OCI-LY3 (cell line): ENCODE measurements at regions not wholly inside any gene's neighbourhood (a gene's known extent, or its start where the extent isn't known, plus 50 kb on each side); places are given as distances from the start of the nearest gene placed in this dataset.

Source experiments
- H2AFZ ChIP-seq: fragments of 200-600, 300-600 bp; shearing (Covaris generic); 2 replicates; pipeline ENCODE4 v1.6.0; 2014; ENCODE audit warnings: antibody characterized with exemption, low read depth, low read length
- H3K27ac ChIP-seq: fragments of 200-600, 300-600 bp; sonication (generic); 2 replicates; pipeline ENCODE4 v1.5.1; 2014; ENCODE audit warnings: mild to moderate bottlenecking, low read length, moderate library complexity, mixed read lengths
- H3K27me3 ChIP-seq: fragments of 200-600, 300-600 bp; sonication (generic); 2 replicates; pipeline ENCODE4 v1.6.1; 2014; ENCODE audit warnings: low read depth, low read length, mixed read lengths
- H3K36me3 ChIP-seq: fragments of 200-600, 300-600 bp; sonication (generic); replicated peaks from 2 replicates; pipeline ENCODE3; 2014; ENCODE audit warnings: low read depth, low read length, mixed read lengths
- H3K4me1 ChIP-seq: fragments of 300-600, 200-600 bp; sonication (generic); 2 replicates; pipeline ENCODE4 v1.6.1; 2014; ENCODE audit warnings: low read length, mixed read lengths
- H3K4me2 ChIP-seq: fragments of 200-600, 300-600 bp; sonication (generic); 2 replicates; pipeline ENCODE4 v1.6.1; 2014; ENCODE audit warnings: low read length, mixed read lengths
- H3K4me3 ChIP-seq: fragments of 300-600, 200-600 bp; sonication (generic); 2 replicates; pipeline ENCODE4 v1.5.1; 2014; ENCODE audit warnings: antibody characterized with exemption, mild to moderate bottlenecking, low read length, moderate library complexity
- H3K79me2 ChIP-seq: fragments of 300-600, 200-600 bp; shearing (Covaris generic); 2 replicates; pipeline ENCODE4 v1.6.1; 2014; ENCODE audit warnings: mild to moderate bottlenecking, low read length, mixed read lengths
- H3K9ac ChIP-seq: fragments of 300-600, 200-600 bp; shearing (Covaris generic); 2 replicates; pipeline ENCODE4 v1.6.0; 2014; ENCODE audit warnings: mild to moderate bottlenecking, low read length, moderate library complexity
- H3K9me3 ChIP-seq: fragments of 200-600, 300-600 bp; shearing (Covaris generic); 2 replicates; pipeline ENCODE4 v1.6.1; 2014; ENCODE audit warnings: low read length, mixed read lengths; ENCODE audit not compliant: insufficient read depth
- H4K20me1 ChIP-seq: fragments of 200-600, 300-600 bp; sonication (generic); 2 replicates; pipeline ENCODE4 v1.6.1; 2016; ENCODE audit warnings: low read length, mixed read lengths; ENCODE audit not compliant: insufficient read depth
- EZH2phosphoT487 ChIP-seq: fragments of 200-600 bp; shearing (Covaris generic); IDR thresholded peaks from 2 replicates; pipeline ENCODE4 v1.6.1; 2018; ENCODE audit warnings: antibody characterized with exemption, mixed run types, low read depth
- TF ChIP-seq, protein P1 (sequence below): fragments of 200-600, 300-600 bp; sonication (generic); IDR thresholded peaks from 2 replicates; pipeline ENCODE4 v1.5.1; 2014; ENCODE audit warnings: antibody characterized with exemption, low read length, low read depth

DNA sequence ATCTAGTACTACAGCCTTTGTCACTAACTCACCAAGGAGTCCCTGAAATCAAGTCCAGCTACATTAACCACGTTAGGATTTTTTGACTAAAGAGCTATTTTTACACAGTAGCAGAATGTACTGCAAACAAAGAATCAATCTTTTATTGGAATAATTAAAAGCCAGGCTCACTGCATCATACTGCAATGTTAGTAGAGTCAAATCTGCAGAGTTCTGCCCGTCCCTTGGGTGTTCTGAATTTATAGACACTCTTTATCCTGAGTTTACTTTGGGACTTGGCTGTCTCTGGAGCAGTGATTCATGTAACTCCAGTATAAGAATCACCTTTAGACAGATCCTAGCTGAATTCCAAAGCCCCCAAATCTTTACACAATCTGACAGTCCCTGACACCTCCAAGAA is 127.9 kb upstream of the THSD7B start:
- Histone ChIP-seq H3K4me1 (no peaks in the 10 kb centered on the region), H3K79me2 (no peaks in the 10 kb centered on the region), H2AFZ (no peak overlapping the region), H3K4me3 (no peak overlapping the region), H3K9me3 (no peaks in the 10 kb centered on the region), H3K27ac (no peak overlapping the region), H3K9ac (no peak overlapping the region), H3K4me2 (no peak overlapping the region), H4K20me1 (no peaks in the 10 kb centered on the region; the same call in 1 of the 2 replicates), H3K36me3 (no peaks in the 10 kb centered on the region), H3K27me3 (no peaks in the 10 kb centered on the region)
- TF ChIP-seq EZH2phosphoT487, result no peak
- TF ChIP-seq, protein P1, sequence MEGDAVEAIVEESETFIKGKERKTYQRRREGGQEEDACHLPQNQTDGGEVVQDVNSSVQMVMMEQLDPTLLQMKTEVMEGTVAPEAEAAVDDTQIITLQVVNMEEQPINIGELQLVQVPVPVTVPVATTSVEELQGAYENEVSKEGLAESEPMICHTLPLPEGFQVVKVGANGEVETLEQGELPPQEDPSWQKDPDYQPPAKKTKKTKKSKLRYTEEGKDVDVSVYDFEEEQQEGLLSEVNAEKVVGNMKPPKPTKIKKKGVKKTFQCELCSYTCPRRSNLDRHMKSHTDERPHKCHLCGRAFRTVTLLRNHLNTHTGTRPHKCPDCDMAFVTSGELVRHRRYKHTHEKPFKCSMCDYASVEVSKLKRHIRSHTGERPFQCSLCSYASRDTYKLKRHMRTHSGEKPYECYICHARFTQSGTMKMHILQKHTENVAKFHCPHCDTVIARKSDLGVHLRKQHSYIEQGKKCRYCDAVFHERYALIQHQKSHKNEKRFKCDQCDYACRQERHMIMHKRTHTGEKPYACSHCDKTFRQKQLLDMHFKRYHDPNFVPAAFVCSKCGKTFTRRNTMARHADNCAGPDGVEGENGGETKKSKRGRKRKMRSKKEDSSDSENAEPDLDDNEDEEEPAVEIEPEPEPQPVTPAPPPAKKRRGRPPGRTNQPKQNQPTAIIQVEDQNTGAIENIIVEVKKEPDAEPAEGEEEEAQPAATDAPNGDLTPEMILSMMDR, result no peak

DNA sequence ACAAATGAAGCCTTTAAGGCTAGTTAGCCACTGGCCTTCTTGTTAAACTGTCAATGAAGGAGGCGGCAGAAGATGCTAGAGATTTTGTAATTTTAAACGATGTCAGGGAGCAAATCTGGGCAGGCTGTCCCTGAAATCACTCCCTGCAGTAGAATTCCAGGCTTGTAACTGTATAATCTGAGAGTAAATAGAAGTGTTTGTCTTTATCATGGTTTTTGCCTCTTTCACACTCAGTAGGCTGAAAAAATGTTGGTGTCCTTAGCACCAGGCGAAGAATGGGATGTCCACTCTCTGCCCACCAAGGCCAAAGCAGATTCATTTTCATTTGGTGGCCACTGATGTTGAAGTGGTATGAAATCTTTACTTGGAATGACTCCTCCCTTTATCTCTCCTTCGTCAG is 136.9 kb upstream of the THSD7B start:
- H3K27me3 ChIP-seq, result 0 out of 2 replicates have a peak, but pooled peaks cover 10% of the 10 kb centered on the region
- H2AFZ ChIP-seq, result no peak overlapping the region
- no peaks in the 10 kb centered on the region for H3K9me3 ChIP-seq
- H3K36me3 ChIP-seq, result no peaks in the 10 kb centered on the region
- H3K4me3 ChIP-seq, result no peak overlapping the region
- H3K4me2 ChIP-seq, result no peak overlapping the region
- TF ChIP-seq EZH2phosphoT487, result no peak
- TF ChIP-seq, protein P1, result no peak
- no peak overlapping the region for H3K9ac ChIP-seq
- H3K4me1 ChIP-seq, result no peaks in the 10 kb centered on the region
- H3K27ac ChIP-seq, result no peak overlapping the region
- no peaks in the 10 kb centered on the region for H3K79me2 ChIP-seq
- H4K20me1 ChIP-seq, result no peaks in the 10 kb centered on the region

DNA sequence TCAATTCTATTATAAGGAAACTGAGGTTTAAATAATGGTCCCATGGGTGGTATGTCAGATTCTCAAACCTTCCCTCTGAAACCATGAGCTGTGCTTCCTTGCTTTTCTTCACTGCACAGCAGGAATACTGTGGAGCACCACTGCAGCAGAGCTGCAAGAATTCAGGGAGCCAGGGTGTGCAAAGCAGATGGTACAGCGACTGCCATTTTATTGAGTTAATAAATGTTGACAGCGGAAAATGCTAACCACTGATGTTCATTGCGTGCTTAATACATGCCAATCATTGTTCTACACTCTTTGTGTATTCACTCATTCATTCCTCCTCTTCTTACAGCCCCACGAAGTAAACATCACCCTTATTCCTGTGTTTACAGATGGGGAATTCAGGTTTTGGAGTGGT is 152.2 kb upstream of the THSD7B start:
- no peaks in the 10 kb centered on the region for H3K79me2 ChIP-seq
- TF ChIP-seq EZH2phosphoT487, result no peak
- TF ChIP-seq, protein P1, result no peak
- H3K9ac ChIP-seq, result no peak overlapping the region
- no peaks in the 10 kb centered on the region for H3K36me3 ChIP-seq
- no peaks in the 10 kb centered on the region for H3K4me1 ChIP-seq
- no peak overlapping the region for H3K4me3 ChIP-seq
- no peaks in the 10 kb centered on the region for H4K20me1 ChIP-seq
- H3K27me3 ChIP-seq, result 0 out of 2 replicates have a peak, but pooled peaks cover under 1% of the 10 kb centered on the region
- H3K27ac ChIP-seq, result no peak overlapping the region
- H3K4me2 ChIP-seq, result no peak overlapping the region
- no peaks in the 10 kb centered on the region for H3K9me3 ChIP-seq
- H2AFZ ChIP-seq, result no peak overlapping the region

DNA sequence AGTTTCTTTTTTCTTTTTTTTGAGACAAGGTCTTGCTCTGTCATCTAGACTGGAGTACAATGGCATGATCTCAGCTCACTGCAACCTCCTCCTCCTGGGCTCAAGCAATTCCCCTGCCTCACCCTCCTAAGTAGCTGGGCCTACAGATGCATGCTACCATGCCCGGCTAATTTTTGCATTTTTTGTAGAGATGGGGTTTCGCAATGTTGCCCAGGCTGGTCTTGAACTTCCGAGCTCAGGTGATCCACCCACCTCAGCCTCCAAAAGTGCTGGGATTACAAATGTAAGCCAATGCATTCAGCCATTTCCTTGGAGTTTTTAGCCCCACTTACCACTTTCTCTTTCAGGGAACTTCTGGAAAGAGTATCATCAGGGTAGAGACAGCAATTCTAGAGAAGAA is 153.3 kb upstream of the THSD7B start:
- TF ChIP-seq EZH2phosphoT487, result no peak
- TF ChIP-seq, protein P1, result no peak
- Histone ChIP-seq H3K4me2 (no peak overlapping the region), H4K20me1 (no peaks in the 10 kb centered on the region)

More for the DNA sequence above, 153.3 kb upstream of the THSD7B start:
- H2AFZ ChIP-seq, result no peak overlapping the region
- no peaks in the 10 kb centered on the region for H3K9me3 ChIP-seq
- no peak overlapping the region for H3K27ac ChIP-seq
- no peaks in the 10 kb centered on the region for H3K36me3 ChIP-seq
- H3K4me1 ChIP-seq, result no peaks in the 10 kb centered on the region
- H3K79me2 ChIP-seq, result no peaks in the 10 kb centered on the region
- H3K27me3 ChIP-seq, result 0 out of 2 replicates have a peak, but pooled peaks cover 6% of the 10 kb centered on the region
- no peak overlapping the region for H3K4me3 ChIP-seq
- no peak overlapping the region for H3K9ac ChIP-seq
